ENCODE measurements at regions not wholly inside any gene's neighbourhood (a gene's known extent, or its start where the extent isn't known, plus 50 kb on each side); places are given as distances from the start of the nearest gene placed in this dataset.

- no peaks in the 10 kb centered on the region for H3K27me3 ChIP-seq (ENCODE audit: control insufficient read depth, extremely low read depth, insufficient read depth, low read length)
- no peaks in the 10 kb centered on the region for H3K36me3 ChIP-seq (ENCODE audit: control insufficient read depth in 2 of 2, extremely low read depth in 1 of 2, insufficient read depth in 2 of 2, low read length in 2 of 2)
- no peak overlapping the region for H3K4me2 ChIP-seq (ENCODE audit: control insufficient read depth, extremely low read depth, insufficient read depth, low read depth, low read length)
- no peaks in the 10 kb centered on the region for H3K79me2 ChIP-seq (ENCODE audit: control insufficient read depth, insufficient read depth, low read length)
- dilution Hi-C loops (cut with MboI; ENCODE audit: extremely low pct_ligation_motif_present, low sequenced_read_pairs) = no loop called here
- no peaks in the 10 kb centered on the region for H4K20me1 ChIP-seq (ENCODE audit: control insufficient read depth, extremely low read depth, insufficient read depth, low read length)
- H3K27ac ChIP-seq (ENCODE audit: control insufficient read depth, insufficient read depth, low read length) = no peak overlapping the region
- H3K4me1 ChIP-seq (ENCODE audit: control insufficient read depth, extremely low read depth, insufficient read depth, low read length) = no peaks in the 10 kb centered on the region
- H3K4me3 ChIP-seq (ENCODE audit: control insufficient read depth in 2 of 3, extremely low read depth in 1 of 3, insufficient read depth in 2 of 3, low read depth in 1 of 3, low read length in 3 of 3) = no peak overlapping the region
- H3K9me3 ChIP-seq (ENCODE audit: control insufficient read depth, low read depth, low read length) = no peaks in the 10 kb centered on the region
- no peak overlapping the region for H3K9ac ChIP-seq (ENCODE audit: control insufficient read depth, extremely low read depth, insufficient read depth, low read length)
- no peaks in the 10 kb centered on the region for H3K9me1 ChIP-seq (ENCODE audit: control insufficient read depth, extremely low read depth, insufficient read depth, low read length)
- TF ChIP-seq CTCF (optimal IDR thresholded peaks at IDR 0.05 in 1 of 3, IDR thresholded peaks at IDR 0.05 in 1 of 3, conservative IDR thresholded peaks at IDR 0.05 in 1 of 3; ENCODE audit: extremely low read depth in 1 of 3, insufficient read depth in 2 of 3, low read length in 3 of 3) = no peak
- no peak for TF ChIP-seq EZH2 (IDR thresholded peaks at IDR 0.05; ENCODE audit: low read length)
- H2AFZ ChIP-seq (ENCODE audit: control insufficient read depth, low read length) = no peak overlapping the region
- FAIRE-seq (no peak), DNase-seq (ENCODE audit: low read depth, low spot score) (no peak)
Observed at GRCh38 chr6:155954149-155954548, 498.5 kb upstream of the NOX3 start.

- no peaks in the 10 kb centered on the region for H3K4me1 ChIP-seq (ENCODE audit: control insufficient read depth, extremely low read depth, insufficient read depth, low read length)
- no peak for FAIRE-seq
Observed at GRCh38 chr6:155949256-155949655, 493.6 kb upstream of the NOX3 start.

More at GRCh38 chr6:155949256-155949655, 493.6 kb upstream of the NOX3 start:
- Histone ChIP-seq H3K27me3 (ENCODE audit: control insufficient read depth, extremely low read depth, insufficient read depth, low read length) (no peaks in the 10 kb centered on the region), H3K27ac (ENCODE audit: control insufficient read depth, insufficient read depth, low read length) (no peak overlapping the region), H3K79me2 (ENCODE audit: control insufficient read depth, insufficient read depth, low read length) (no peaks in the 10 kb centered on the region), H3K9ac (ENCODE audit: control insufficient read depth, extremely low read depth, insufficient read depth, low read length) (no peak overlapping the region), H3K36me3 (ENCODE audit: control insufficient read depth in 2 of 2, extremely low read depth in 1 of 2, insufficient read depth in 2 of 2, low read length in 2 of 2) (no peaks in the 10 kb centered on the region), H4K20me1 (ENCODE audit: control insufficient read depth, extremely low read depth, insufficient read depth, low read length) (no peaks in the 10 kb centered on the region), H3K4me3 (ENCODE audit: control insufficient read depth in 2 of 3, extremely low read depth in 1 of 3, insufficient read depth in 2 of 3, low read depth in 1 of 3, low read length in 3 of 3) (no peak overlapping the region), H3K9me3 (ENCODE audit: control insufficient read depth, low read depth, low read length) (peaks cover 7% of the 10 kb centered on the region), H3K9me1 (ENCODE audit: control insufficient read depth, extremely low read depth, insufficient read depth, low read length) (no peaks in the 10 kb centered on the region), H2AFZ (ENCODE audit: control insufficient read depth, low read length) (no peak overlapping the region), H3K4me2 (ENCODE audit: control insufficient read depth, extremely low read depth, insufficient read depth, low read depth, low read length) (no peak overlapping the region)
- DNase-seq (ENCODE audit: low read depth, low spot score) = no peak
- dilution Hi-C loops (cut with MboI; ENCODE audit: extremely low pct_ligation_motif_present, low sequenced_read_pairs) = no loop called here
- no peak for TF ChIP-seq CTCF (optimal IDR thresholded peaks at IDR 0.05 in 1 of 3, IDR thresholded peaks at IDR 0.05 in 1 of 3, conservative IDR thresholded peaks at IDR 0.05 in 1 of 3; ENCODE audit: extremely low read depth in 1 of 3, insufficient read depth in 2 of 3, low read length in 3 of 3)
- TF ChIP-seq EZH2 (IDR thresholded peaks at IDR 0.05; ENCODE audit: low read length) = no peak

Measured in keratinocyte (primary cell).